ENCODE measurements at regions not wholly inside any gene's neighbourhood (a gene's known extent, or its start where the extent isn't known, plus 50 kb on each side); places are given as distances from the start of the nearest gene placed in this dataset.
"Not testable (repeated sequence)": the region's sequence is repeated elsewhere in the genome, so short reads cannot be mapped to it uniquely, and the experiment has no call there.

GRCh38 chrY:7588176-7588575, 676.6 kb upstream of the AMELY start:
- not testable (repeated sequence) for DNase-seq (ENCODE audit: low read depth)

GRCh38 chrY:7562541-7562940, 651.0 kb upstream of the AMELY start:
- no peak for DNase-seq (ENCODE audit: low read depth)

- DNase-seq (ENCODE audit: low read depth) = no peak
These were observed 646.1 kb upstream of the AMELY start for GRCh38 chrY:7557675-7558074.

- no peak for DNase-seq (ENCODE audit: low read depth)
These were observed 643.5 kb upstream of the AMELY start for GRCh38 chrY:7555006-7555405.

GRCh38 chrY:7545060-7545459, 633.5 kb upstream of the AMELY start:
- DNase-seq (ENCODE audit: low read depth) = no peak

GRCh38 chrY:7544172-7544770, 632.7 kb upstream of the AMELY start:
- DNase-seq (ENCODE audit: low read depth) = no peak

- no peak for DNase-seq (ENCODE audit: low read depth)
These were observed 632.0 kb upstream of the AMELY start for GRCh38 chrY:7543506-7543905.

- DNase-seq (ENCODE audit: low read depth) = no peak
These were observed 630.8 kb upstream of the AMELY start for GRCh38 chrY:7542256-7542858.

- DNase-seq (ENCODE audit: low read depth) = no peak
These were observed 617.8 kb upstream of the AMELY start for GRCh38 chrY:7529396-7529795.

GRCh38 chrY:7527568-7527967, 616.0 kb upstream of the AMELY start:
- not testable (repeated sequence) for DNase-seq (ENCODE audit: low read depth)

- no peak for DNase-seq (ENCODE audit: low read depth)
These were observed 606.8 kb upstream of the AMELY start for GRCh38 chrY:7518387-7518786.

- no peak for DNase-seq (ENCODE audit: low read depth)
These were observed 604.7 kb upstream of the AMELY start for GRCh38 chrY:7516268-7516667.

GRCh38 chrY:7515812-7516211, 604.3 kb upstream of the AMELY start:
- DNase-seq (ENCODE audit: low read depth) = no peak

- no peak for DNase-seq (ENCODE audit: low read depth)
These were observed 591.3 kb upstream of the AMELY start for GRCh38 chrY:7502896-7503295.

GRCh38 chrY:7501236-7501635, 589.7 kb upstream of the AMELY start:
- DNase-seq (ENCODE audit: low read depth) = no peak

GRCh38 chrY:7496001-7496400, 584.4 kb upstream of the AMELY start:
- DNase-seq (ENCODE audit: low read depth) = no peak

GRCh38 chrY:7484455-7485285, 573.1 kb upstream of the AMELY start:
- not testable (repeated sequence) for DNase-seq (ENCODE audit: low read depth)

- no peak for DNase-seq (ENCODE audit: low read depth)
These were observed 560.4 kb upstream of the AMELY start for GRCh38 chrY:7471976-7472375.

GRCh38 chrY:7470037-7470436, 558.5 kb upstream of the AMELY start:
- DNase-seq (ENCODE audit: low read depth) = no peak

- no peak for DNase-seq (ENCODE audit: low read depth)
These were observed 557.6 kb upstream of the AMELY start for GRCh38 chrY:7468951-7469745.

- no peak for DNase-seq (ENCODE audit: low read depth)
These were observed 556.4 kb upstream of the AMELY start for GRCh38 chrY:7467796-7468520.

GRCh38 chrY:7465185-7465621, 553.7 kb upstream of the AMELY start:
- no peak for DNase-seq (ENCODE audit: low read depth)

Data from CMK (cell line).